HepG2 (cell line): ENCODE measurements at regions not wholly inside any gene's neighbourhood (a gene's known extent, or its start where the extent isn't known, plus 50 kb on each side); places are given as distances from the start of the nearest gene placed in this dataset.

Source experiments
- ATF7-NPFF ChIP-seq: sonication (generic); formaldehyde crosslinking; IDR thresholded peaks from 2 replicates; pipeline ENCODE4 v1.8.1; 2023; ENCODE audit warnings: mild to moderate bottlenecking, low read depth, missing genetic modification reagents, moderate library complexity
- ETS1 ChIP-seq: sonication (generic); formaldehyde crosslinking; IDR thresholded peaks from 2 replicates; pipeline ENCODE4 v1.4.0; 2020; ENCODE audit warnings: missing genetic modification reagents
- GMEB1 ChIP-seq: sonication (generic); formaldehyde crosslinking; IDR thresholded peaks from 2 replicates; pipeline ENCODE4 v1.5.1; 2020; ENCODE audit warnings: missing genetic modification reagents, mild to moderate bottlenecking, borderline replicate concordance
- IKZF1 ChIP-seq: fragments of 450-650 bp; IDR thresholded peaks from 2 replicates; pipeline ENCODE4 v1.7.1; 2016
- IRF1 ChIP-seq: sonication (generic); formaldehyde crosslinking; IDR thresholded peaks from 2 replicates; pipeline ENCODE4 v1.4.0; 2020; ENCODE audit warnings: low read depth, mild to moderate bottlenecking, missing genetic modification reagents
- MAZ ChIP-seq, 2 experiments: sonication (generic) in 1 of 2; formaldehyde crosslinking in 1 of 2; IDR thresholded peaks; 2 replicates each; pipeline versions ENCODE4 v1.5.0 to v1.6.1; 2012 to 2020; ENCODE audit warnings: low read depth in 2 of 2, mild to moderate bottlenecking in 2 of 2, borderline replicate concordance in 1 of 2, improper control_type of control experiment in 1 of 2, low read length in 1 of 2, missing genetic modification reagents in 1 of 2, moderate library complexity in 1 of 2
- MEF2D ChIP-seq: sonication (generic); formaldehyde crosslinking; IDR thresholded peaks from 2 replicates; pipeline ENCODE4 v1.5.1; 2020; ENCODE audit warnings: mild to moderate bottlenecking, missing genetic modification reagents
- PRDM15 ChIP-seq: sonication (generic); formaldehyde crosslinking; IDR thresholded peaks from 2 replicates; pipeline ENCODE4 v1.4.0; 2020; ENCODE audit warnings: missing genetic modification reagents
- SNAI1 ChIP-seq: sonication (generic); formaldehyde crosslinking; IDR thresholded peaks from 2 replicates; pipeline ENCODE4 v1.5.0; 2020; ENCODE audit warnings: mild to moderate bottlenecking, missing genetic modification reagents, borderline replicate concordance
- SRSF9 ChIP-seq: fragments of 200-400 bp; formaldehyde crosslinking; IDR thresholded peaks from 2 replicates; pipeline ENCODE4 v1.6.1; 2018; ENCODE audit warnings: borderline replicate concordance, mild to moderate bottlenecking, low read depth, low read length; ENCODE audit not compliant: insufficient read depth, poor library complexity, severe bottlenecking
- ZFP91 ChIP-seq: sonication (generic); formaldehyde crosslinking; IDR thresholded peaks from 2 replicates; pipeline ENCODE4 v1.9.0; 2022; ENCODE audit warnings: missing genetic modification reagents, mild to moderate bottlenecking, borderline replicate concordance
- ZNF224 ChIP-seq: sonication (generic); formaldehyde crosslinking; IDR thresholded peaks from 2 replicates; pipeline ENCODE4 v1.5.0; 2020; ENCODE audit warnings: mild to moderate bottlenecking, missing genetic modification reagents
- ZNF253 ChIP-seq: sonication (generic); formaldehyde crosslinking; IDR thresholded peaks from 2 replicates; pipeline ENCODE4 v1.8.0; 2022; ENCODE audit warnings: mild to moderate bottlenecking, missing genetic modification reagents, borderline replicate concordance
- ZNF333 ChIP-seq: sonication (generic); formaldehyde crosslinking; IDR thresholded peaks from 2 replicates; pipeline ENCODE4 v1.4.0; 2020; ENCODE audit warnings: mild to moderate bottlenecking, missing genetic modification reagents, borderline replicate concordance
- ZNF367 ChIP-seq: sonication (generic); formaldehyde crosslinking; IDR thresholded peaks from 2 replicates; pipeline ENCODE4 v1.4.0; 2020; ENCODE audit warnings: missing genetic modification reagents, borderline replicate concordance
- ZNF740 ChIP-seq: sonication (generic); formaldehyde crosslinking; IDR thresholded peaks from 2 replicates; pipeline ENCODE4 v1.4.0; 2020; ENCODE audit warnings: missing genetic modification reagents

- TF ChIP-seq PRDM15 (CRISPR knock-in tag) (0 out of 2 replicates have a peak, but pooled peaks have one; percentile 14), SRSF9 (no peak), ZNF224 (CRISPR knock-in tag) (0 out of 2 replicates have a peak, but pooled peaks have one; percentile 51), ZNF333 (no peak), ZNF253 (CRISPR knock-in tag) (peak; percentile 75; the same call in 1 of the 2 replicates), ETS1 (CRISPR knock-in tag) (0 out of 2 replicates have a peak, but pooled peaks have one; percentile 56), IRF1 (peak; percentile 92; the same call in 1 of the 2 replicates), ATF7-NPFF (no peak), MAZ (IDR thresholded peaks at IDR 0.05; ENCODE audit: borderline replicate concordance, low read depth, low read length) (peak; percentile 92; the same call in 1 of the 2 replicates), MAZ (CRISPR knock-in tag; IDR thresholded peaks at IDR 0.05; ENCODE audit: low read depth) (peak; percentile 64; the same call in 1 of the 2 replicates), IKZF1 (no peak), ZFP91 (CRISPR knock-in tag) (peak; percentile 77), ZNF740 (no peak; the same call in 1 of the 2 replicates), SNAI1 (no peak), GMEB1 (CRISPR knock-in tag) (0 out of 2 replicates have a peak, but pooled peaks have one; percentile 64), MEF2D (CRISPR knock-in tag) (peak; percentile 87; the same call in 1 of the 2 replicates), ZNF367 (no peak)
These were observed 64.3 kb upstream of the ACSL3 start (continued) for GRCh38 chr2:222796413-222797103.
